ENCODE measurements at regions not wholly inside any gene's neighbourhood (a gene's known extent, or its start where the extent isn't known, plus 50 kb on each side); places are given as distances from the start of the nearest gene placed in this dataset.

DNA sequence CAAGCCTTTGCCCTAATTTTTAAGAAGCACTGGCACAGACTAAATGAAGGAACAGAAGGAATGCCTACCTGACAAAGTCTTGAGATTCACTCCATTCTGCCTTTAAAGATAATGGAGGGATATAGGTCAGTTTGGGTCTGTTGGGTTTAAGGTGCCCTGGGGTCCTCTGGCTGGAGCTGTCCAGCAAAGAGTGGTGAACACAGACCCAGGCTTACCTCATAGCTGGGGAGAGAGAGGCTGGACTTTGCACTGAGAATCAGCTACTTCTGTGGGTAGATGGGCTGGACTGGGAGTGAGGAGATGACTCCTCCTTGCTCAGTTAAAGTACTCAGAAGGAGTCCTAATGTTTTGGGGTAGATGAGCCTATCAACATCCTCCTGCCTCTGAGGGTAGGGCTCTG lies 64.4 kb upstream of the CXCR4 start:
- Histone ChIP-seq H3K4me3 (ENCODE audit: low read depth, low read length) (no peak overlapping the region), H3K27me3 (ENCODE audit: control insufficient read depth, insufficient read depth, low read length) (no peaks in the 10 kb centered on the region)
- TF ChIP-seq, protein P1, sequence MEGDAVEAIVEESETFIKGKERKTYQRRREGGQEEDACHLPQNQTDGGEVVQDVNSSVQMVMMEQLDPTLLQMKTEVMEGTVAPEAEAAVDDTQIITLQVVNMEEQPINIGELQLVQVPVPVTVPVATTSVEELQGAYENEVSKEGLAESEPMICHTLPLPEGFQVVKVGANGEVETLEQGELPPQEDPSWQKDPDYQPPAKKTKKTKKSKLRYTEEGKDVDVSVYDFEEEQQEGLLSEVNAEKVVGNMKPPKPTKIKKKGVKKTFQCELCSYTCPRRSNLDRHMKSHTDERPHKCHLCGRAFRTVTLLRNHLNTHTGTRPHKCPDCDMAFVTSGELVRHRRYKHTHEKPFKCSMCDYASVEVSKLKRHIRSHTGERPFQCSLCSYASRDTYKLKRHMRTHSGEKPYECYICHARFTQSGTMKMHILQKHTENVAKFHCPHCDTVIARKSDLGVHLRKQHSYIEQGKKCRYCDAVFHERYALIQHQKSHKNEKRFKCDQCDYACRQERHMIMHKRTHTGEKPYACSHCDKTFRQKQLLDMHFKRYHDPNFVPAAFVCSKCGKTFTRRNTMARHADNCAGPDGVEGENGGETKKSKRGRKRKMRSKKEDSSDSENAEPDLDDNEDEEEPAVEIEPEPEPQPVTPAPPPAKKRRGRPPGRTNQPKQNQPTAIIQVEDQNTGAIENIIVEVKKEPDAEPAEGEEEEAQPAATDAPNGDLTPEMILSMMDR (IDR thresholded peaks at IDR 0.05; ENCODE audit: insufficient read depth, low read length, poor library complexity, severe bottlenecking), result no peak

GRCh38 chr2:136179602-136179975 lies 61.6 kb upstream of the CXCR4 start:
- Histone ChIP-seq H3K27me3 (ENCODE audit: control insufficient read depth, insufficient read depth, low read length) (no peaks in the 10 kb centered on the region), H3K4me3 (ENCODE audit: low read depth, low read length) (no peak overlapping the region), H3K36me3 (ENCODE audit: control insufficient read depth, insufficient read depth, low read length) (no peaks in the 10 kb centered on the region)
- TF ChIP-seq, protein P1 (IDR thresholded peaks at IDR 0.05; ENCODE audit: insufficient read depth, low read length, poor library complexity, severe bottlenecking), result no peak
- no peak for DNase-seq (ENCODE audit: low read depth)

More for the DNA sequence above, 64.4 kb upstream of the CXCR4 start:
- DNase-seq (ENCODE audit: low read depth), result no peak
- H3K36me3 ChIP-seq (ENCODE audit: control insufficient read depth, insufficient read depth, low read length), result no peaks in the 10 kb centered on the region

DNA sequence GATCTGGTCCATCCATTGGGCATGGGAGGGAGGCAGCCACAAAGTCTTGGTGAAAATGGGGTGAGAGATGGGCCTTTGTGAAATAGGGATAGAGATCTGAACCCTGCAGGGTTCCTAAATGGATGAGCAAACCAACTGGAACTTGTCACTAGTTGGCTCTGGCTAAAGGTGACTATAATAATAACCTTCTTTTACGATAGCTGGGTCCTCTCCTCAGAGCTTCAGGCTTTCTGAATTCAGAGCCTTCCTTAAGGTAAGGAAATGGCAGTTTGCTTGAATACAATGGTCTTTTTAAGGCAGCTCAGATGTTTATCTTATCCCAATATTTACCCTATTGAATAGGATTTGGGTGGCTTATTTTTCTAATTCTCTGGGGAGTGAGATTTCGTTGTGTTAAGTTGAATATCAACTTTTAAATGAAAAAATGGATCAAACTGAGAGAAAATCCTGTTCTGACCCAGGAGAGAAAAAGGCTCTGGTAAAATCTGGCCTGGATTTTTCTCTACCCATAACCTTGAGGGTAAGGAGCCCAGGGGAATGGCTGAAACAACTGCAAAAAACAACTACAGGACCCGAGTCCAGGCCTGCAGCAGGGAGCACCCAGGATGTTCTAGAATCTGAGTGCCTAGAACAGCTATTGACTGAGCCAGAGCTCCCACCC lies 61.1 kb upstream of the CXCR4 start:
- Histone ChIP-seq H3K27me3 (ENCODE audit: control insufficient read depth, insufficient read depth, low read length) (no peaks in the 10 kb centered on the region), H3K36me3 (ENCODE audit: control insufficient read depth, insufficient read depth, low read length) (no peaks in the 10 kb centered on the region), H3K4me3 (ENCODE audit: low read depth, low read length) (no peak overlapping the region)
- no peak for DNase-seq (ENCODE audit: low read depth)
- TF ChIP-seq, protein P1 (IDR thresholded peaks at IDR 0.05; ENCODE audit: insufficient read depth, low read length, poor library complexity, severe bottlenecking), result no peak

DNA sequence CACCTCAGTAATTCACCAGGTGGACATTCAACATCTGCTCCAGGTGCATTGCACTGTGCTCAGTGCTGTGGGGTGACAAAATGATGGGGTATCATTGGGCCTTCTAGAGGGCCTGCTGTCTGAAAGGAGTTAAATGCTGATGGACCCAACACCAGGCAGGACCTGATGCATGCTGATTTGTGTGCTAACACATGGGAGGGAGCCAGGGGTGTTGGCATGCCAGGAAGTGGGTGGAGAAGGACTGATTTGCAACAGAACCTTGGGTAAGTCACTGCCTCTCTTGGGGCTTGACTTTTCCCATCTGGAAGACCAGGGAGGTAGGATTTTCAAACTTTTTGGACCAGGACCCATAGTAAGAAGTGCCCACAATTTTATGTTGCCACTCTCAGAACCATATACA lies 57.9 kb upstream of the CXCR4 start:
- TF ChIP-seq, protein P1 (IDR thresholded peaks at IDR 0.05; ENCODE audit: insufficient read depth, low read length, poor library complexity, severe bottlenecking), result no peak
- Histone ChIP-seq H3K36me3 (ENCODE audit: control insufficient read depth, insufficient read depth, low read length) (no peaks in the 10 kb centered on the region), H3K4me3 (ENCODE audit: low read depth, low read length) (no peak overlapping the region), H3K27me3 (ENCODE audit: control insufficient read depth, insufficient read depth, low read length) (no peaks in the 10 kb centered on the region)
- no peak for DNase-seq (ENCODE audit: low read depth)

GRCh38 chr2:136175466-136175865 lies 57.5 kb upstream of the CXCR4 start:
- TF ChIP-seq, protein P1 (IDR thresholded peaks at IDR 0.05; ENCODE audit: insufficient read depth, low read length, poor library complexity, severe bottlenecking), result no peak
- H3K27me3 ChIP-seq (ENCODE audit: control insufficient read depth, insufficient read depth, low read length), result no peaks in the 10 kb centered on the region
- H3K4me3 ChIP-seq (ENCODE audit: low read depth, low read length), result no peak overlapping the region
- no peaks in the 10 kb centered on the region for H3K36me3 ChIP-seq (ENCODE audit: control insufficient read depth, insufficient read depth, low read length)
- no peak for DNase-seq (ENCODE audit: low read depth)

GRCh38 chr2:136173126-136173525 lies 55.2 kb upstream of the CXCR4 start:
- no peak for DNase-seq (ENCODE audit: low read depth)
- H3K27me3 ChIP-seq (ENCODE audit: control insufficient read depth, insufficient read depth, low read length), result no peaks in the 10 kb centered on the region
- TF ChIP-seq, protein P1 (IDR thresholded peaks at IDR 0.05; ENCODE audit: insufficient read depth, low read length, poor library complexity, severe bottlenecking), result no peak
- no peaks in the 10 kb centered on the region for H3K36me3 ChIP-seq (ENCODE audit: control insufficient read depth, insufficient read depth, low read length)
- H3K4me3 ChIP-seq (ENCODE audit: low read depth, low read length), result no peak overlapping the region

All from kidney epithelial cell (primary cell).